ENCODE measurements at regions not wholly inside any gene's neighbourhood (a gene's known extent, or its start where the extent isn't known, plus 50 kb on each side); places are given as distances from the start of the nearest gene placed in this dataset.

DNA sequence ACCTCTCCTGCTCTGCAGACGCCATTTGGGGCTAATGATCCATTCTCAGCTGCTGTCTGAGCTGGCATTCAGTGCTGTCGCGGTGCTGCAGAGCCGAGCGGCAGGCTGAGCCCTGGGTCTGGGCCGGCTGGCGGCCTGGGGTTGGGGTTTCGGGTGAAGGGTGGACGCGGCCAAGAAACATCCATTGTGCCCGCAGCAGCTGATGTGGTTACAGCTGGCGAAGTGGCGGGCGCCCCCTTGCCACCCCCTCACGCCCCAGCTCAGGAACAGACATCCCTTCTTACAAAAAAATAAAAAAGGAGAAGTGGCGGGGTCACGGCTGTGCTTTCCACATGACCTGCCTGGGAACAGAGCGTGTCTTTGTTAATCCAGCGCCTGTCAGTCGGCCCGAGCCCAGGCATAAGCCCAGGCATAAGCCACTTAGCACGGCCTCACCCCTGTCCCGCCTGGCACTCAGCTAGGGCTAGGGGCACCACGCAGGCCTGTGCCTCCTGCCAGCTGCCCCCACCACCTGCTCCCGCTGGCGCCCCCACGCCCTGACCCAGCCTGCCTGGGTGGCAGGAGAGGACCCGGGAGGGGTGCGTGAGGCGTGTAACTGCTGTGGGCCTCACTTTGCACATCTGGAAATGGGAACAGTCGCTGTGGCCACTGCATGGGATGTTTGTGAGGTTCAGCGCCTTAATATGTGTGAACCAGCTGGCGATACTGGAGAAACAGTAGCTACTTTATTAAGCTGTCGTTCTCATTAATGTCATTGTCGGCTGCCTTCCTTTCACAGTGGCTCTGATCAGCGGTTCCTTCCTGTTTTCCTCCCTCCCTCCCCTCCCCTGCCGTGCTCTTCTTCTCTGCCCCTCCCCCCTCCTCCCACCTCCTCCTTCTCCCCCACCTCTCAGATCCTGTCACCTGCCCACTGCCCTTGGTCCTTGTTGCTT is 197.7 kb upstream of the CIBAR2 start:
- no peak for DNase-seq (ENCODE audit: low read depth)

GRCh38 chr16:85310868-85311585 is 198.8 kb upstream of the CIBAR2 start:
- no peak for DNase-seq (ENCODE audit: low read depth)

DNA sequence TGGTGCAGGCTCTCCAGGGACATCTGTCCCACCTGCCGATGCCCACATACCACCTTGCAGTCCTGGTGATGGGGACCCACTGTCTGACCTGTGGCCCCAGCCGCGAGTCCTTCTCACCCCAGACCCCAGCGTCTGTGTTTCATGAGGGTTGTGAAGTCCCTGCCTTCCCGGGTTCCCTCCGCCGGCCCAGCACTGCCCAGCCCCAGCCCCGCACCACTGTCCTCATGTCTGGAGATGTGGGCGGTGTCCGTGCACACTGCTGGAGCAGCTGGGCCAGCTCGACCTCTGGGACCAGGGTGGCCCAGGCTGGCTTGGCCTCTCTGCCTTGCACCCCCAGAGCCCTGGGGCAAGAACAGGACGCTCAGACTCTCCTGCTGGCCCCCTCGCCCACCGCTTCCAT is 199.5 kb upstream of the CIBAR2 start:
- no peak for DNase-seq (ENCODE audit: low read depth)

DNA sequence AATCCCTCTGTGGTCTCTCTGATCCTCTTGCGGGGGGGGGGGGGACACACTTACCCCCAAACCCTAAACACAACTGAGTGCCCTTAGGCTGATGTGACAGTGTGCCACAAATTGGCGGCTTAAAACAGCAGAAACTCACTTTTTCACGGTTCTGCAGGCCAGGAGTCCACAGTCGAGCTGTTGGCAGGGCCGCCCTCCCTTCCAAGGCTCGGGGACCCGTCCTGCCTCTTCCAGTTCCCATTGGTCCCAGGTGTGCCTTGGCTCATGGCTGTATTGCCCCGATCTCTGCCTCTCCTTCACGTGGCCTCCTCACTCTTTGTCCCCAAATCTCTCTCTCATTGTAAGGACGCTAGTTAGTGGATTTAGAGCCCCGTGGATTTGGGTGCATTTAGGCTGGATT is 199.9 kb upstream of the CIBAR2 start:
- no peak for DNase-seq (ENCODE audit: low read depth)

GRCh38 chr16:85312642-85313525 is 200.6 kb upstream of the CIBAR2 start:
- no peak for DNase-seq (ENCODE audit: low read depth)

GRCh38 chr16:85313526-85314301 is 201.4 kb upstream of the CIBAR2 start:
- DNase-seq (ENCODE audit: low read depth) = no peak

GRCh38 chr16:85314512-85314971 is 202.3 kb upstream of the CIBAR2 start:
- no peak for DNase-seq (ENCODE audit: low read depth)

DNA sequence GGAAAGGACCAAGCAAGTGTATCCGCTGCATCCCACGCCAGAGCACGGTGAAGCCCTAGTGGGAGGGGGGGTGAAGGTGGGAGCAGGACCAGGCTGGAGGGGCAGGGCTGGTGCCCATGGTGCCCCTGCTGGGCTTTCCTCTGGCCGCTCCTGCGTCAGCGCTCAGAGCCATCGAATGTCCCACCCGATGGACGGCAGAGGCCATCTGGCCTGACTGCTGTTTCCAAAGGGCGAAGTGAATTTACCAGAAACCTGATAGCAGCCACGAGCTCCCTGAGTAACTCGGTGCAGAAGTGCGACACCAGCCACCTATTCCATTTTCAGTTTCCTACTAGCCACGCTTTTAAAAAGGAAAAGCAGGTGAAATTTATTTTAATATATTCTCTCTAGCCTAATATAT is 203.6 kb upstream of the CIBAR2 start:
- DNase-seq (ENCODE audit: low read depth) = no peak

- DNase-seq (ENCODE audit: low read depth) = no peak
Observed at GRCh38 chr16:85316321-85316919, 204.1 kb upstream of the CIBAR2 start.

GRCh38 chr16:85316944-85317343 is 204.7 kb upstream of the CIBAR2 start:
- DNase-seq (ENCODE audit: low read depth) = no peak

DNA sequence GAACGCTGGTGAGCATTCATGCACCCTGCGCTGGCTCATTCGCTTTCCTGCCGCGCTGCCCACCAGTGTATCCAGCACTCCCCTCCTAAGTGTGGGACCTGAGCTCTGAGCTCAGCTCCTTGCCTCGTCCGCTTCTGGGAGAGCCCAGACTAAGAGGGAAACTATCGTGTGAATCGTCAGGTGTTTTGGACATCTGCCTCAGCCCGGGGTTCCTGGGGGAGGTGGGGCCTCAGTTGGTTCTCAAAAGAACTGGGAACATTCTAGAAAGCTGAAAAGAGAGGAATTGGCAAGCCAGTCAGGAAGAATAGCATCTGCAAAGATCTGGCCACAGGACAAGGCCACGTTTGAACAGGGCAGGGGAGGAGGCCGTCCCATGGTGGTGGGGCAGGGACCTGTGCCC is 205.4 kb upstream of the CIBAR2 start:
- DNase-seq (ENCODE audit: low read depth) = no peak

DNA sequence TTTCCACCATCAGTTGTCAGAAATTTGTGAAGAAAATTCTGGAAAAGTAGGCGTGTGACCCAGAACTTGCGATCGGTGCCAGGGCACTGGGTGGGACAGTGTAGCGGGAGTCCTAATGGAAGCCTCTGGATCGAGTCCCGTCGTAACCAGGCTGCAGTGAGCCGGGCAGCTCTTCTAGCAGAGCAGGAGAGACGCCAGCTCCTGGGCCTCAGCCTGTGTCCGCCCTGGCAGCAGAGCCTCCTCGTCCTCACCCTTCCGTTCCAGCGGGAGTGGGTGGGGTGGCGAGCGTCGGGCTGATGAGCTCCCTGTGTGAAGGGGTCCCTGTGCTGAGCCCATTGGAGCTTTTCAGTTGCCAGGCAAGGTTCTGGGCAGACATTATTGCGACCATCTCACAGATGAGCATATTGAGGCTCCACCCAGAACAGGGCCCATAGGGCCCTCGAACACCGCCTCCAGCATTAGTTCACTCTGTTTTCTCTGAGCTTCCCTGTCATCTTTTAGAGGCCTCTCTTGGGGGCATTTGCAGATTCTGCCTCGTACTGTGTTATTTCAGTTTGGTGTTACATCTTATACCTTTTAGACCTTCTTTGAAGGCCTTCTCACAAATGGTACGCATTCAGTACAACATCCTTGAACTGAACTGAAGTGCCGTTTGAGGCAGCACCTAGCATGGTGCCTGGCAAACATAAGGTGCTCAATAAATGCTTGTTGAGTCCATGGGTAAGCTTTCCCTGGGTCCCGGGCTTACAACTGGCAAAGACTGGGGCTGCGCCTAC is 207.1 kb upstream of the CIBAR2 start:
- no peak for DNase-seq (ENCODE audit: low read depth)

DNA sequence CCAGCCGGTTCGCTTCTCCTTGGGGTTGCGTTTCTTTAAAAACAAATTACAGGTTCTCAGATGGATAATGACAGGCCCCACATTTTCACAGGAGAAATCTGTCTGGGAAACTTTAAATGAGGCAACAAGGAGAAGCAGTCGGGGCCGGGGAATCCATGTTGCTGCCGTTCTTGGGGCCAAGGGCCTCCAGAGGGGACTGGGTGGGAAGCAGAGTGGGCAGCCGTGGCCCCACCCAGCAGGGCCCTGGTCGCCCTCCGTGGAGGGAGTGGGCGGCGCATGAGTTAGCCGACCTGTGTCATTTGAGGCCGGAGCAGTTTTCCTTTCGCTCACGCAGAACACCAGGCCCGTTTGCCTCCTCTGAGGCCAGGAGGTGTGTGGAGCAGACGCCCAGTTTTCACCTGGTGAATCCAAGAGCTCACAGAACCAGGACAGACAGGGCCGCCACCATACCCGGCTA is 207.7 kb upstream of the CIBAR2 start:
- DNase-seq (ENCODE audit: low read depth) = no peak

- DNase-seq (ENCODE audit: low read depth) = no peak
Observed at GRCh38 chr16:85320677-85321385, 208.6 kb upstream of the CIBAR2 start.

GRCh38 chr16:85321509-85322271 is 209.4 kb upstream of the CIBAR2 start:
- no peak for DNase-seq (ENCODE audit: low read depth)

DNA sequence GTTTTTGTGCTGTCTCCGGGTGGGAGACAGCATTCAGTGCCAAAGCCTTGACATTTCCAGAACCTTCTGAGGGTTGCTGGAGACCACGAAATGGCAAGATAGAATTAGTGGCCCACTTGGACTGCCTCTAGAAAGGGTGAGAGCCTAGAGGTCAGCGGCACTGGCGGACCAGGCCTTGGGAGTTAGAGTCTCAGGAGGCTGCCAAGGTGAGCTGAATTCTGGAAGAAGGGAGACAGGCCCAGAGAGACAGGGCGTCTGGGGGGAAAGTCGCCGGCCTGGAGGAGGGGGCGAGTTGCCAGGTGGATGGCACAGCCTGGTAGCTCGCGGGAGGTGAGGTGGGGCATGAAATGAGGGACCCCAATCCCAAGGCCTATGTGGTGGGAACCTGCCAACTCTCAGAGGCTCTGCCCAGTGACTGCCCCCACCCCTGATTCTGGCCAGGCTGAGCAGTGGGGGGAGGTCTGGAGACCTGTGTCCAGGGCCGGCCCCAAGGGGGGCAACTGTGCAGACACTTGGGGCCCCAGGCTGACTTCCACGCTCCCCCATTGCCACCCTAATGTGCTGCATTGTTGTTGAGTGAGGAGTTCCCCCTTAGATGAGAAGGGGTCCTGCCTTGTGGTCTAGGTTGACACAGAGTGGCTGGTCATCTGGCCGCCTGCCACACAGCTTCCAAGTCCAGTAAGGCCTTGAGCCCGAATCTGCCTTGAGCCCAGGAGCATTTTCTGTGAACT is 211.1 kb upstream of the CIBAR2 start:
- DNase-seq (ENCODE audit: low read depth) = no peak

DNA sequence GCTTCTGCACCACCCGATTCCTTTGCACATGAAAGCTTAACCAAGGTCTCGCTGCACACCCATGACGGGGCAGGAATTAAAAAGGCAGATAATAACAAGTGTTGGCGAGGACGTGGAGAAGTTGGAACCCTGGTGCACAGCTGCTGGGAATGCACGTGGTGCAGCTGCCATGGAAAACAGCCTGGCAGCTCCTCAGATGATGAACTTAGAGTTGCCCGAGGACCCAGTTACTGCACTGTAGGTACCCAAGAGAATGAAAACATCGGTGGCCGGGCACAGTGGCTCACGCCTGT is 211.6 kb upstream of the CIBAR2 start:
- no peak for DNase-seq (ENCODE audit: low read depth)

- DNase-seq (ENCODE audit: low read depth) = no peak
Observed at GRCh38 chr16:85324488-85324887, 212.2 kb upstream of the CIBAR2 start.

Measured in HS-5 (cell line).